ENCODE measurements at regions not wholly inside any gene's neighbourhood (a gene's known extent, or its start where the extent isn't known, plus 50 kb on each side); places are given as distances from the start of the nearest gene placed in this dataset.

- intact Hi-C loops (cut with DNase I), result no loop called here
Observed at GRCh38 chr7:52406808-52407207, 628.6 kb upstream of the POM121L12 start.

GRCh38 chr7:52382731-52383130 lies 652.7 kb upstream of the POM121L12 start:
- H3K27me3 ChIP-seq, result no peaks in the 10 kb centered on the region

More at GRCh38 chr7:52406808-52407207, 628.6 kb upstream of the POM121L12 start:
- ATAC-seq, result no peak
- WGBS, 2 donors, result 80 to 87% methylated on average over 6 of the region's 6 CpGs
- H3K27me3 ChIP-seq, result no peaks in the 10 kb centered on the region
- H3K4me3 ChIP-seq, result no peak overlapping the region
- peaks cover 0 to 3% (median 0%) of the 10 kb centered on the region in 11 donors for H3K9me3 ChIP-seq
- no peaks in the 10 kb centered on the region for H3K4me1 ChIP-seq
- no peak for DNase-seq
- H3K27ac ChIP-seq, result no peak overlapping the region
- TF ChIP-seq CTCF (IDR thresholded peaks at IDR 0.05), result no peak
- H3K36me3 ChIP-seq, result no peaks in the 10 kb centered on the region

GRCh38 chr7:52369922-52370321 lies 665.5 kb upstream of the POM121L12 start:
- Histone ChIP-seq H3K9me3 (peaks cover 0 to 13% (median 0%) of the 10 kb centered on the region in 11 donors), H3K36me3 (no peaks in the 10 kb centered on the region), H3K27ac (no peak overlapping the region), H3K27me3 (no peaks in the 10 kb centered on the region), H3K4me1 (no peaks in the 10 kb centered on the region), H3K4me3 (no peak overlapping the region)
- WGBS, 2 donors, result 85 to 87% methylated on average over 4 of the region's 4 CpGs
- no peak for ATAC-seq
- intact Hi-C loops (cut with DNase I), result no loop called here
- no peak for DNase-seq
- TF ChIP-seq CTCF (IDR thresholded peaks at IDR 0.05), result no peak

More at GRCh38 chr7:52382731-52383130, 652.7 kb upstream of the POM121L12 start:
- TF ChIP-seq CTCF (IDR thresholded peaks at IDR 0.05), result no peak
- 83 to 85% methylated on average over 3 of the region's 3 CpGs for WGBS, 2 donors
- H3K4me1 ChIP-seq, result no peaks in the 10 kb centered on the region
- intact Hi-C loops (cut with DNase I), result no loop called here
- no peak overlapping the region for H3K27ac ChIP-seq
- H3K36me3 ChIP-seq, result no peaks in the 10 kb centered on the region
- peaks cover 0 to 50% (median 10%) of the 10 kb centered on the region in 11 donors for H3K9me3 ChIP-seq
- ATAC-seq, result no peak
- no peak overlapping the region for H3K4me3 ChIP-seq
- DNase-seq, result no peak

- Histone ChIP-seq H3K4me3 (no peak overlapping the region), H3K9me3 (peaks cover 0 to 10% (median 0%) of the 10 kb centered on the region in 11 donors), H3K36me3 (no peaks in the 10 kb centered on the region), H3K27me3 (no peaks in the 10 kb centered on the region), H3K27ac (no peak overlapping the region), H3K4me1 (no peaks in the 10 kb centered on the region)
- intact Hi-C loops (cut with DNase I), result no loop called here
- no peak for DNase-seq
- no peak for ATAC-seq
- no peak for TF ChIP-seq CTCF (IDR thresholded peaks at IDR 0.05)
Observed at GRCh38 chr7:52365349-52365748, 670.1 kb upstream of the POM121L12 start.

Measured in heart right ventricle (tissue), 16 donors.